ENCODE measurements at regions not wholly inside any gene's neighbourhood (a gene's known extent, or its start where the extent isn't known, plus 50 kb on each side); places are given as distances from the start of the nearest gene placed in this dataset.

- DNase-seq (ENCODE audit: low read depth in 1 of 2, low spot score in 1 of 2) = no peak
- no peak overlapping the region for H3K4me3 ChIP-seq (replicated peaks; ENCODE audit: insufficient read depth, low read length)
- no peak for TF ChIP-seq REST (IDR thresholded peaks at IDR 0.05; ENCODE audit: insufficient replicate concordance, low read depth)
- H3K27me3 ChIP-seq (ENCODE audit: insufficient read depth, poor library complexity, severe bottlenecking) = no peaks in the 10 kb centered on the region
- no peak overlapping the region for H3K27ac ChIP-seq (replicated peaks)
These were observed 116.7 kb upstream of the SLC24A3 start for GRCh38 chr20:19095762-19096161.

GRCh38 chr20:19096843-19097242 lies 115.6 kb upstream of the SLC24A3 start:
- Histone ChIP-seq H3K4me3 (replicated peaks; ENCODE audit: insufficient read depth, low read length) (no peak overlapping the region), H3K27ac (replicated peaks) (no peak overlapping the region), H3K27me3 (ENCODE audit: insufficient read depth, poor library complexity, severe bottlenecking) (no peaks in the 10 kb centered on the region)
- DNase-seq (ENCODE audit: low read depth in 1 of 2, low spot score in 1 of 2) = no peak
- TF ChIP-seq SPI1 (IDR thresholded peaks at IDR 0.05; ENCODE audit: borderline replicate concordance, low read depth) = no peak
- TF ChIP-seq, protein P1, sequence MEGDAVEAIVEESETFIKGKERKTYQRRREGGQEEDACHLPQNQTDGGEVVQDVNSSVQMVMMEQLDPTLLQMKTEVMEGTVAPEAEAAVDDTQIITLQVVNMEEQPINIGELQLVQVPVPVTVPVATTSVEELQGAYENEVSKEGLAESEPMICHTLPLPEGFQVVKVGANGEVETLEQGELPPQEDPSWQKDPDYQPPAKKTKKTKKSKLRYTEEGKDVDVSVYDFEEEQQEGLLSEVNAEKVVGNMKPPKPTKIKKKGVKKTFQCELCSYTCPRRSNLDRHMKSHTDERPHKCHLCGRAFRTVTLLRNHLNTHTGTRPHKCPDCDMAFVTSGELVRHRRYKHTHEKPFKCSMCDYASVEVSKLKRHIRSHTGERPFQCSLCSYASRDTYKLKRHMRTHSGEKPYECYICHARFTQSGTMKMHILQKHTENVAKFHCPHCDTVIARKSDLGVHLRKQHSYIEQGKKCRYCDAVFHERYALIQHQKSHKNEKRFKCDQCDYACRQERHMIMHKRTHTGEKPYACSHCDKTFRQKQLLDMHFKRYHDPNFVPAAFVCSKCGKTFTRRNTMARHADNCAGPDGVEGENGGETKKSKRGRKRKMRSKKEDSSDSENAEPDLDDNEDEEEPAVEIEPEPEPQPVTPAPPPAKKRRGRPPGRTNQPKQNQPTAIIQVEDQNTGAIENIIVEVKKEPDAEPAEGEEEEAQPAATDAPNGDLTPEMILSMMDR (IDR thresholded peaks at IDR 0.05; ENCODE audit: insufficient read depth, low read length) = no peak
- TF ChIP-seq POLR2AphosphoS5 (IDR thresholded peaks at IDR 0.05; ENCODE audit: low read depth) = no peak
- no peak for TF ChIP-seq GABPA (IDR thresholded peaks at IDR 0.05; ENCODE audit: low read depth)
- TF ChIP-seq REST (IDR thresholded peaks at IDR 0.05; ENCODE audit: insufficient replicate concordance, low read depth) = no peak

- H3K27ac ChIP-seq (replicated peaks) = no peak overlapping the region
- DNase-seq (ENCODE audit: low read depth in 1 of 2, low spot score in 1 of 2) = no peak
These were observed 114.3 kb upstream of the SLC24A3 start for GRCh38 chr20:19098117-19098516.

More at GRCh38 chr20:19098117-19098516, 114.3 kb upstream of the SLC24A3 start:
- Histone ChIP-seq H3K4me3 (replicated peaks; ENCODE audit: insufficient read depth, low read length) (no peak overlapping the region), H3K27me3 (ENCODE audit: insufficient read depth, poor library complexity, severe bottlenecking) (no peaks in the 10 kb centered on the region)
- TF ChIP-seq REST (IDR thresholded peaks at IDR 0.05; ENCODE audit: insufficient replicate concordance, low read depth) (no peak), POLR2AphosphoS5 (IDR thresholded peaks at IDR 0.05; ENCODE audit: low read depth) (no peak), SPI1 (IDR thresholded peaks at IDR 0.05; ENCODE audit: borderline replicate concordance, low read depth) (no peak)

All from HL-60 (cell line).